ENCODE measurements at regions not wholly inside any gene's neighbourhood (a gene's known extent, or its start where the extent isn't known, plus 50 kb on each side); places are given as distances from the start of the nearest gene placed in this dataset.

DNA sequence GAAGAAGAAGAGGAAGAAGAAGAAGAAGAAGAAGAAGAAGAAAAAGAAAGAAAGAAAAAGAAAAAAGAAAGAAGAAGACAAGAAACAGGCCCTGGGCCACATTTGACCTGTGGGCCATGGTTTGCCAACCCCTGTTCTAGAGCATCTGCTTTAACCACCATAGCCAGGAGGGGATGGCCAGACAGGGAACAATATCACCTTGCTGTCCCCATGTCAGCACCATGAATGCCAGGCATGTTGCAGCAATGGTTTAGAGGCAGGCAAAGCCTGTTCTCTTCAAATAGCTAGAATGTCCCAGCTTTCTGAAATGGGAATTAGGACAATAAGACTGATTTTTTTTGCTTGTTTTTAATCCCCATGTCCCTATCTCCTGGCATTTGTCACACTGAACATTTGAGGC is 338.6 kb upstream of the PLET1 start:
- no peak for DNase-seq

- no peak for DNase-seq
Observed at GRCh38 chr11:112599856-112600533, 339.3 kb upstream of the PLET1 start.

- no peak for DNase-seq
Observed at GRCh38 chr11:112605093-112605666, 344.5 kb upstream of the PLET1 start.

GRCh38 chr11:112606656-112607055 is 346.0 kb upstream of the PLET1 start:
- DNase-seq, result no peak

DNA sequence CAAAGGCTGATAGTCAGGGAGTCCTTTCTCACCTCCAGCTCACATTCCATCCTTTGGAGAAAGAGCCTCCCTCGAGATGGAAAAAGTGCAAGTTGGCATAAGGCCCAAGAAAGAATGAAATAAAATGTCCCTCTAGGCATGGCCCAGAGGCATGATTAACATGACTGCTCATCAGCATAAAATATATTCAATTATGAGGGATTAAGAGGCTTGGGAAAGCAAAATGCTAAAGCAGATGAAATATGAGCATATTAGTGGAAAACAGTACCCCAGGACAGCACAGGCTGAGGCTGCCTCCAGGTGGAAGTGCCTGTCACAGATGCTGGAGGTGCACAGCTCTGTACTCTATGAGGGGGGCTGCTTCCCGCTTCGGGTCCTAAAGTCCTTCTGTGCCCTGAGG is 347.8 kb upstream of the PLET1 start:
- no peak for DNase-seq

- no peak for DNase-seq
Observed at GRCh38 chr11:112610494-112610893, 349.8 kb upstream of the PLET1 start.

- no peak for DNase-seq
Observed at GRCh38 chr11:112610996-112611750, 350.0 kb upstream of the NCAM1 start.

GRCh38 chr11:112611771-112612170 is 349.4 kb upstream of the NCAM1 start:
- no peak for DNase-seq

DNA sequence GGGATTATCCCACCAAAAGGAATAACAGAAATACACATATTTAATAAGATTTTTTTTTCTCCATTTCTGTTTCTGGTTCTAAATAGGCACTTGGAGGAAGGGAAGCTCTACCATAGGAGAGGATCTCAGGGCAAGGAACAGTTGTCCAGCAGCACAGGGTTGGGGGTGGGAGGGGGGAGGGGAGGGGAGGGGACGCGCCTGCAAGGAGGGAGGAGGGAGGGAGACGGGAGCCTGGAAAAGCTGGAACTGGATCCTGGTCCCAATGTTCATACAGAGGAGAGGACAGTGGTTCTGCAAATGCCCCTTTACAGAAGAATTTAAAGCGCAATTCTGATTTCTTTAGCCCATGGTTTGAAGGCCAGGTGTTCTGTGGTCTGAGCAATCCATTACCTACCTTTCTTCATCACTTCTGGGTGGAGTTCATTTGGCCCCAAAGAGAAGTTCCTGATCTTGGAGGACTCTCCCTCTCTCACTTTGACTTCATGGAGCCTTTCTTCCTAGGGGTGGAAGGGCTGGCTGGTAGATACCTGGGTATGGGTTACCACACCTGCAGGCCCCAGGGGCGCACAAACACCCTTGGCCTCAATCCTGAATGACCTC is 348.9 kb upstream of the NCAM1 start:
- DNase-seq, result no peak

- no peak for DNase-seq
Observed at GRCh38 chr11:112613051-112613972, 347.9 kb upstream of the NCAM1 start.

- no peak for DNase-seq
Observed at GRCh38 chr11:112614605-112615004, 346.6 kb upstream of the NCAM1 start.

DNA sequence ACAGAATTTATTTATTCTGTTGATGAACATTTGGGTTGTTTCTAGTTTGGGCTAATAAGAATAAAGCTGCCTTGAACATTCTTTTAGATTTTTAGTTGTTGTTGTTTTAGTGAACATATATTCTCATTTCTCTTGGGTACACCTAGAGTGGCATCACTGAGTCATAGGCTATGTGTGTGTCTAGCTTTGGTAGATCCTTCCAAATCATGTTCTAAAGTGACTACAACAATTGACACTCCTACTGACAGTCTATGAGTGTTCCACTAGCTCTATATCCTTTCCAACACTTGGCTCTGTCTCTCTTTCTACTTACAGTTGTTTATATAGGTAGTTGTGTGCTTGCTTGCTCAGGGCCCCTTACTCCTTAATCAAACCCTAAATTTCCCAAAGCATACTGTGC is 346.0 kb upstream of the NCAM1 start:
- no peak for DNase-seq

GRCh38 chr11:112615891-112616290 is 345.3 kb upstream of the NCAM1 start:
- no peak for DNase-seq

DNA sequence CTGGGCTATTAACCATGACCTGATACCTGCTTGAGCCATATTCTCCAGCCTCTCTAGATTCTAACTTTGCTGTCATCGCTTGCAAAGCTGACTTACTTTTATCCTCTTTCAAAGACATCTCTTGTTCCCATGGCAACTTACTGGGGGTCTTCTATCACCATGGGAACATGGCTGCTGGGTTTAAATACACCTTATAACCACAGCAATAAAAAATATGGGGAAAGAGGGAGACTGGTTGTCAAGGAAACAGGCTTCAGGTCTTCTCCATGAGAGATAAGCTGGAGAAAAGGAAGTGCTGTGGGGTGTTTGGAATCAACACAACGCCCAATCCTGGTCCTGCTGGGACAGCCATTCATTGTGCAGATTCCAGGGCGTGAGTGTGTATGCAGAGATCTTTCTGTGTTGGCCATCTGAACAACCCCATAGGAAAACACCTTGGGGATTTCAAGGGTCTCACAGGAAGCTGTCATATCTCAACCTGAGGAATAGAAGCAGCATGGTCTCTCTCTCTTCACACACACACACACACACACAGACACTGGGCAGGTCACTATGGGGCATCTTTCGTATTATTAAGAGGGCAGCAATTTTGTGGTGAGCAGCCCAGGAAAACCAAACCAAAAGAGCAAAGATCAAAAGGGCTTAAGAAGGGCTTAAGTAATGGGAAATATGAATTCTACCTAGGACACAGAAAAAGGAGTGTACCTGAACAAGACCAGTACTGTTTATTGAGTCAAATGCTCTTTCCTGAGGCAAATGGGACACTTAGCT is 344.7 kb upstream of the NCAM1 start:
- no peak for DNase-seq

- no peak for DNase-seq
Observed at GRCh38 chr11:112617098-112617425, 344.2 kb upstream of the NCAM1 start.

GRCh38 chr11:112617977-112618826 is 343.0 kb upstream of the NCAM1 start:
- no peak for DNase-seq

GRCh38 chr11:112619106-112619505 is 342.1 kb upstream of the NCAM1 start:
- DNase-seq, result no peak

GRCh38 chr11:112620621-112621394 is 340.4 kb upstream of the NCAM1 start:
- DNase-seq, result no peak

DNA sequence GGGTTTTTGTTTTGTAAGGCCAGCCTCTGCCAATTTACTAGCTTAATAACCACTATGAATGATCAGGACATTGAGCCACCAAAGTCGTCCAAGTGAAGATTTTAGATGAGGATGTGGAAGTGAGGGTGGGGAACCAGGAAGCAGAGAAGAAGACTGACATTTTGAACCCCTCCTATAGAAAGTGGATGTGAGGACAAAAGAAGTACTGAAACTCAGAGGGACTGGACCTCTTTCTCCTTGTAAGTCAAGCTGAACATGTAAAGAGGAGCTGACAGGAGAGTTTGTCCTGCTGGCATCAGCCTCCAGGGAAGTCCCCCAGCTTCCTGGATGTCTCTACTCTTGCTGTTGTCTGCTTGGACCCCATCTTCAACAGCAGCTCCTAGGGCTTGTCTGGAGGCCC is 338.2 kb upstream of the NCAM1 start:
- no peak for DNase-seq

GRCh38 chr11:112624431-112624830 is 336.8 kb upstream of the NCAM1 start:
- DNase-seq, result no peak

Data from stimulated activated CD4-positive, alpha-beta T cell treated with anti-CD3 and anti-CD28 coated beads, Interleukin-4, amount 100 ng/mL, for 1 hour (primary cell).